ENCODE measurements at regions not wholly inside any gene's neighbourhood (a gene's known extent, or its start where the extent isn't known, plus 50 kb on each side); places are given as distances from the start of the nearest gene placed in this dataset.

- Mint-ChIP-seq H3K4me1 (no peaks in the 10 kb centered on the region), H3K36me3 (no peaks in the 10 kb centered on the region), H3K27ac (no peak overlapping the region), H3K27me3 (ENCODE audit: low read depth in 3 of 3) (peaks cover 0 to 7% (median 5%) of the 10 kb centered on the region in 3 donors), H3K4me3 (no peak overlapping the region), H3K9me3 (peaks cover 20 to 39% (median 27%) of the 10 kb centered on the region in 7 donors)
- Histone ChIP-seq H2AFZ (ENCODE audit: insufficient read depth, low read depth, low read length, poor library complexity, severe bottlenecking) (no peak overlapping the region), H3K9ac (ENCODE audit: insufficient read depth, low read length, poor library complexity, severe bottlenecking) (no peak overlapping the region), H3K36me3 (replicated peaks in 1 of 2; ENCODE audit: control insufficient read depth in 1 of 2, insufficient read depth in 2 of 2, low read length in 2 of 2) (no peaks in the 10 kb centered on the region), H3K4me3 (replicated peaks in 1 of 3; ENCODE audit: low read depth in 2 of 3, low read length in 3 of 3) (no peak overlapping the region), H3K27ac (ENCODE audit: low read depth in 1 of 2, low read length in 2 of 2) (no peak overlapping the region), H3K79me2 (ENCODE audit: insufficient read depth, low read length) (no peaks in the 10 kb centered on the region), H4K20me1 (ENCODE audit: insufficient read depth, low read length) (no peaks in the 10 kb centered on the region), H3K4me2 (replicated peaks; ENCODE audit: extremely low read depth, low read length, poor library complexity, severe bottlenecking) (no peak overlapping the region), H3K9me3 (replicated peaks in 1 of 2; ENCODE audit: control insufficient read depth in 1 of 2, insufficient read depth in 1 of 2, low read length in 2 of 2) (peaks cover 21 to 30% of the 10 kb centered on the region in 2 donors), H3K27me3 (ENCODE audit: control insufficient read depth in 2 of 2, insufficient read depth in 2 of 2, low read length in 2 of 2) (no peaks in the 10 kb centered on the region), H3K4me1 (ENCODE audit: control insufficient read depth in 1 of 2, insufficient read depth in 2 of 2, low read length in 2 of 2) (no peaks in the 10 kb centered on the region)
- intact Hi-C loops (cut with micrococcal nuclease) = no loop called here
- TF ChIP-seq, protein P1, sequence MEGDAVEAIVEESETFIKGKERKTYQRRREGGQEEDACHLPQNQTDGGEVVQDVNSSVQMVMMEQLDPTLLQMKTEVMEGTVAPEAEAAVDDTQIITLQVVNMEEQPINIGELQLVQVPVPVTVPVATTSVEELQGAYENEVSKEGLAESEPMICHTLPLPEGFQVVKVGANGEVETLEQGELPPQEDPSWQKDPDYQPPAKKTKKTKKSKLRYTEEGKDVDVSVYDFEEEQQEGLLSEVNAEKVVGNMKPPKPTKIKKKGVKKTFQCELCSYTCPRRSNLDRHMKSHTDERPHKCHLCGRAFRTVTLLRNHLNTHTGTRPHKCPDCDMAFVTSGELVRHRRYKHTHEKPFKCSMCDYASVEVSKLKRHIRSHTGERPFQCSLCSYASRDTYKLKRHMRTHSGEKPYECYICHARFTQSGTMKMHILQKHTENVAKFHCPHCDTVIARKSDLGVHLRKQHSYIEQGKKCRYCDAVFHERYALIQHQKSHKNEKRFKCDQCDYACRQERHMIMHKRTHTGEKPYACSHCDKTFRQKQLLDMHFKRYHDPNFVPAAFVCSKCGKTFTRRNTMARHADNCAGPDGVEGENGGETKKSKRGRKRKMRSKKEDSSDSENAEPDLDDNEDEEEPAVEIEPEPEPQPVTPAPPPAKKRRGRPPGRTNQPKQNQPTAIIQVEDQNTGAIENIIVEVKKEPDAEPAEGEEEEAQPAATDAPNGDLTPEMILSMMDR (IDR thresholded peaks at IDR 0.05) = no peak
- 68% methylated on average over 3 of the region's 5 CpGs for whole genome bisulfite sequencing (ENCODE audit: insufficient coverage)
- DNase-seq = no peak
These were observed 93.5 kb downstream of the ZNF783 start for GRCh38 chr7:149355390-149356048.

DNA sequence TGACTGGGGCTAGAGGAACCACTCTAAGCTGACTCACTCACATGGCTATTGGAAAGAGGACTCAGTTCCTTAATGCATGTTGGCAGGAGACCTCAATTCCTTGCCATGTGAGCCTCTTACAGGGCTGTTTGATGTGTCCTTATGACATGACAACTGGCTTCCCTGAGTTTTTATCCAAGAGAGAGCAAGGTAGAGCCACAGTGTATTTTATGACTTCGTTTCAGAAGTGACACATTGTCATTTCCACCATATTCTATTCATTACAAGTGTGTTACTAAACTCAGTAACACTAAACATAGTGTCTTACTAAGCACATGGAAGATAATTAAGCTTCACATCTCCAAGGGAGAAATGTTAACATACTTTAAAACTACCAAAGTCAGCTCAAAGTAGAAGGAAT lies 98.2 kb downstream of the ZNF777 start:
- H3K9me3 Mint-ChIP-seq = peaks cover 16 to 30% (median 24%) of the 10 kb centered on the region in 7 donors
- peaks cover 3 to 8% (median 5%) of the 10 kb centered on the region in 3 donors for H3K27me3 Mint-ChIP-seq (ENCODE audit: low read depth in 3 of 3)
- H3K9me3 ChIP-seq (replicated peaks in 1 of 2; ENCODE audit: control insufficient read depth in 1 of 2, insufficient read depth in 1 of 2, low read length in 2 of 2) = peaks cover 21 to 31% of the 10 kb centered on the region in 2 donors
- H3K4me3 ChIP-seq (replicated peaks in 1 of 3; ENCODE audit: low read depth in 2 of 3, low read length in 3 of 3) = no peak overlapping the region
- no peak overlapping the region for H3K4me2 ChIP-seq (replicated peaks; ENCODE audit: extremely low read depth, low read length, poor library complexity, severe bottlenecking)
- no peaks in the 10 kb centered on the region for H3K79me2 ChIP-seq (ENCODE audit: insufficient read depth, low read length)
- no peaks in the 10 kb centered on the region for H3K27me3 ChIP-seq (ENCODE audit: control insufficient read depth in 2 of 2, insufficient read depth in 2 of 2, low read length in 2 of 2)
- no peaks in the 10 kb centered on the region for H3K4me1 Mint-ChIP-seq
- H3K36me3 ChIP-seq (replicated peaks in 1 of 2; ENCODE audit: control insufficient read depth in 1 of 2, insufficient read depth in 2 of 2, low read length in 2 of 2) = no peaks in the 10 kb centered on the region
- no peak for DNase-seq
- H2AFZ ChIP-seq (ENCODE audit: insufficient read depth, low read depth, low read length, poor library complexity, severe bottlenecking) = no peak overlapping the region
- no peaks in the 10 kb centered on the region for H4K20me1 ChIP-seq (ENCODE audit: insufficient read depth, low read length)
- H3K27ac Mint-ChIP-seq = no peak overlapping the region
- no peaks in the 10 kb centered on the region for H3K4me1 ChIP-seq (ENCODE audit: control insufficient read depth in 1 of 2, insufficient read depth in 2 of 2, low read length in 2 of 2)
- H3K9ac ChIP-seq (ENCODE audit: insufficient read depth, low read length, poor library complexity, severe bottlenecking) = no peak overlapping the region
- no CpG with 5 or more reads among the region's 1 CpG for WGBS (ENCODE audit: insufficient coverage)
- intact Hi-C loops (cut with micrococcal nuclease) = no loop called here
- no peak overlapping the region for H3K27ac ChIP-seq (ENCODE audit: low read depth in 1 of 2, low read length in 2 of 2)
- H3K4me3 Mint-ChIP-seq = no peak overlapping the region
- no peaks in the 10 kb centered on the region for H3K36me3 Mint-ChIP-seq
- TF ChIP-seq, protein P1 (IDR thresholded peaks at IDR 0.05) = no peak

All from CD14-positive monocyte (primary cell).